GM18505 (cell line): ENCODE measurements at regions not wholly inside any gene's neighbourhood (a gene's known extent, or its start where the extent isn't known, plus 50 kb on each side); places are given as distances from the start of the nearest gene placed in this dataset.
A peak's percentile ranks its signal among the peaks of the same experiment; 100 is the strongest.
"Not testable (repeated sequence)": the region's sequence is repeated elsewhere in the genome, so short reads cannot be mapped to it uniquely, and the experiment has no call there.

Experiments
- ATAC-seq: cut with Tn5 transposase; IDR thresholded peaks from one replicate; pipeline ENCODE4 v1.9.1; 2021; ENCODE audit not compliant: unreplicated experiment
- POLR2A ChIP-seq: IDR thresholded peaks from 4 replicates; pipeline ENCODE4 v1.6.1; 2011; ENCODE audit warnings: borderline replicate concordance; ENCODE audit not compliant: insufficient read depth, insufficient read length; ENCODE audit errors: extremely low read depth

GRCh38 chr12:14239935-14240872 is 125.3 kb upstream of the ATF7IP start:
- ATAC-seq = peak; percentile 69
- peak; percentile 58 for TF ChIP-seq POLR2A

GRCh38 chr12:14240873-14241220 is 124.6 kb upstream of the ATF7IP start:
- TF ChIP-seq POLR2A = no peak
- no peak for ATAC-seq

- ATAC-seq = not testable (repeated sequence)
Measured at GRCh38 chr12:14242825-14243224, 122.7 kb upstream of the ATF7IP start.

- no peak for ATAC-seq
- TF ChIP-seq POLR2A = no peak
Measured at GRCh38 chr12:14243941-14244340, 121.5 kb upstream of the ATF7IP start.

- no peak for ATAC-seq
- TF ChIP-seq POLR2A = no peak
Measured at GRCh38 chr12:14244876-14245669, 120.4 kb upstream of the ATF7IP start.

- no peak for ATAC-seq
Measured at GRCh38 chr12:14247166-14247565, 118.3 kb upstream of the ATF7IP start.

GRCh38 chr12:14249368-14249767 is 116.1 kb upstream of the ATF7IP start:
- TF ChIP-seq POLR2A = no peak
- ATAC-seq = no peak

More at GRCh38 chr12:14247166-14247565, 118.3 kb upstream of the ATF7IP start:
- TF ChIP-seq POLR2A = no peak

- TF ChIP-seq POLR2A = no peak
- no peak for ATAC-seq
Measured at GRCh38 chr12:14252697-14253096, 112.8 kb upstream of the ATF7IP start.

- no peak for ATAC-seq
- no peak for TF ChIP-seq POLR2A
Measured at GRCh38 chr12:14253496-14253895, 112.0 kb upstream of the ATF7IP start.

GRCh38 chr12:14254781-14255180 is 110.7 kb upstream of the ATF7IP start:
- no peak for ATAC-seq
- TF ChIP-seq POLR2A = no peak

GRCh38 chr12:14256121-14256520 is 109.4 kb upstream of the ATF7IP start:
- no peak for TF ChIP-seq POLR2A

GRCh38 chr12:14256555-14257169 is 108.8 kb upstream of the ATF7IP start:
- TF ChIP-seq POLR2A = no peak
- no peak for ATAC-seq

More at GRCh38 chr12:14256121-14256520, 109.4 kb upstream of the ATF7IP start:
- ATAC-seq = no peak

GRCh38 chr12:14257303-14257733 is 108.2 kb upstream of the ATF7IP start:
- ATAC-seq = no peak
- no peak for TF ChIP-seq POLR2A
